Activated CD4-positive, alpha-beta T cell treated with anti-CD3 and anti-CD28 coated beads, Interleukin-2, amount 50 U/mL, for 24 hours (primary cell): ENCODE measurements at regions not wholly inside any gene's neighbourhood (a gene's known extent, or its start where the extent isn't known, plus 50 kb on each side); places are given as distances from the start of the nearest gene placed in this dataset.

Experiments
- DNase-seq, 2 donors: peaks; one replicate each; pipeline ENCODE4 v3.0.0-alpha.2; 2020; ENCODE audit warnings: low read depth in 1 of 2, low spot score in 1 of 2

DNA sequence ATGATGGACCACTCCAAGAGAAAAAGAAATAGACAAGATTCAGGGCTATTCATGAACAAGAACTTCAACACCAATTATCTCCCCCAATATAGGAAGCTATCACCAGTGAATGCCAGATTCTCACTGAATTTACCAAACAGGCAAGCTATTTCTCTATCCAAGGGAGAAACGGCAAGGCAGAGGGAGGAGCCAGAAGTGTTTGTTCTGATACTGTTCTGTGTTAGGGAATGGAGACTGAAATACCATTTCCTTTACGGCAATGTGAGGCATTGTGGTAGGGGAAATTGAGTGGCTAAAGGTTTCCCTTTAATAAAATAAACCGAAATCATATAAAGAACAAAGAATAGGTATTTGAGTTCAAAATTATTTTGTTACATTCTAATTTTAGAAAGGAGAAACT, 68.0 kb upstream of the ALDH1A1 start:
- DNase-seq, result no peak

DNA sequence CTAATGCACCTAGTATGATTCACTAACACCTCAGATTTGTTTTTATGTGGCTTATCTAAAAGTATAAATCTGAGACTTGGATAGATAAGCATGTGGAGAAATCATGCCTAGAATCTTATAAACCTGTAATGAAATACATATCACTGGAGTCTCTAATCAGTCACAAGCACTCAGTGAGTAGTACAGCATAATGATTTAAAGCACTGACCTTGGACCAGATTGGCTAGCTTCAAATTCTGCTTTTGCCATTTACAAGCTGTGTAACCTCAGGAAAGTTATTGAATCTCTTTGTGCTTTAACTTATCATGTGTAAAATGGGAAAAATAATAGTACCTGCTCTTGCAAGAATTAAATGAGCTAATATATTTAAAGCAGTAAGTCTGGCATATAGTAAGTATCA, 61.2 kb upstream of the ALDH1A1 start:
- DNase-seq, result no peak

GRCh38 chr9:73011956-73012355, 59.1 kb upstream of the ALDH1A1 start:
- no peak for DNase-seq

DNA sequence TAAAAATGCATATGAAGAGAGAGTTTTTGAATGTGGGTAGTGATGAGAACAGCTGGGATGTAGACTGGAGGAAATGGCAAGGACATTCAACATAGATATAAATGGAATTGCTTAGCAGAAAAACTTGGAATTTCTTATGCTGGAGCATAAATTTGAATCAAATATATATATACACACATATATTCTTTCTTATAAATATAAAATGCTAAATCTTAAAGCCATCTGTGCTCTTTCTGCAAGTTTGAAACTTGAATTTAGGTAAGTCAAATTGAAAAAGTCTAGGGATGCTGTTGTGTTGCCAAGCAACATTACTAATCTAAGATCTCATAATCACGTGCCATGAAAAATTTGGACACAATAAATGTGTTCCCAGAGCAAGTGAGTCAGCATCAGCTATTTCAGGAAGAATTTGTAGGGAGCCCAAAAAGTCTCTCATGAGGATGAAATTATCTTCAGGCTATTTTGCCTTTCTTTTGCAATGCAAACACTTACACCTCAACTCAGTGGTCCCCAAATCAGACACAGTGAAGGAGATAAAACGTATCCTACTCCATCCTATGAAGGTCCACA, 58.4 kb upstream of the ALDH1A1 start:
- DNase-seq, result no peak

GRCh38 chr9:73009649-73010288, 56.9 kb upstream of the ALDH1A1 start:
- DNase-seq, result no peak

GRCh38 chr9:73007966-73008672, 55.3 kb upstream of the ALDH1A1 start:
- DNase-seq, result no peak

DNA sequence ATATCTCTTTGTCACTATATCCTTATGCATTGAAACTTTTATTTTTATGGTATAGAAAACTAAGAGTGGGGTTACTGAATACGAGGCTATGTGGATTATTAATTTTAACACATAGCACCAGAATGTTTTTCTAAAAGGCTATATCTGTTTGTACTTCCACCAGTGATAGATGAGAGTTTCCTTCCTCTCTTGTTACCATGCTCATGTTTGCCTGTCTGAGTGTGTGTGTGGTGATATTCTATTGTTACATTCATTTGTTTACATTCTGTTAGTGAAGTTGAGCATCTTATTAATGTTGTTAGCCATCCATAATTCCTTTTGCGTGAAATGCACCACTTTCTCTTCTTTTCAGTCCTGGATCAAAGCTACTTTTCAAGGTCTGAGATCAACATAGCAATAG, 54.1 kb upstream of the ALDH1A1 start:
- no peak for DNase-seq
